ENCODE measurements at regions not wholly inside any gene's neighbourhood (a gene's known extent, or its start where the extent isn't known, plus 50 kb on each side); places are given as distances from the start of the nearest gene placed in this dataset.
"Not testable (repeated sequence)": the region's sequence is repeated elsewhere in the genome, so short reads cannot be mapped to it uniquely, and the experiment has no call there.

DNA sequence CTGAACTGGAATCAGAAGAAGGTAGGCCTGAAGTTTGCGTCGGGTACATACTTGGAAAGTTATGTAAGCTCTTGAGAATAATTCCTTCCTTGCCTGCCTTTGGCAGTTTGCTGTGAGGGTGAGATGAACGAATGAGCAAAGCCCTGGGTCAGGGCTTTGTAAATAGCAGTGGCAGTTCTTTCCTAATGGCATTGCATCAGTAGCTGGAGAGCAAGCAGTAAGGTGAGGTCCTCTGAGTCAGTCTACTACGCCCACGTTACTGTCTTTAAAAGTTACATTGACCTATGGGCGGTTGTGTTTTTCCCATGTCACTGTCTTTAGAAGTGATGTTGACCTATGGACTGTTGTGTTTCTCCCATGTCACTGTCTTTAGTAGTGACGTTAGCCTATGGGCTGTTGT, 179.1 kb upstream of the E2F8 start:
- no peak overlapping the region for H3K4me3 ChIP-seq (ENCODE audit: low read depth, low read length)
- TF ChIP-seq CTCF (IDR thresholded peaks at IDR 0.05; ENCODE audit: borderline replicate concordance, insufficient read depth, low read depth, low read length) = no peak

DNA sequence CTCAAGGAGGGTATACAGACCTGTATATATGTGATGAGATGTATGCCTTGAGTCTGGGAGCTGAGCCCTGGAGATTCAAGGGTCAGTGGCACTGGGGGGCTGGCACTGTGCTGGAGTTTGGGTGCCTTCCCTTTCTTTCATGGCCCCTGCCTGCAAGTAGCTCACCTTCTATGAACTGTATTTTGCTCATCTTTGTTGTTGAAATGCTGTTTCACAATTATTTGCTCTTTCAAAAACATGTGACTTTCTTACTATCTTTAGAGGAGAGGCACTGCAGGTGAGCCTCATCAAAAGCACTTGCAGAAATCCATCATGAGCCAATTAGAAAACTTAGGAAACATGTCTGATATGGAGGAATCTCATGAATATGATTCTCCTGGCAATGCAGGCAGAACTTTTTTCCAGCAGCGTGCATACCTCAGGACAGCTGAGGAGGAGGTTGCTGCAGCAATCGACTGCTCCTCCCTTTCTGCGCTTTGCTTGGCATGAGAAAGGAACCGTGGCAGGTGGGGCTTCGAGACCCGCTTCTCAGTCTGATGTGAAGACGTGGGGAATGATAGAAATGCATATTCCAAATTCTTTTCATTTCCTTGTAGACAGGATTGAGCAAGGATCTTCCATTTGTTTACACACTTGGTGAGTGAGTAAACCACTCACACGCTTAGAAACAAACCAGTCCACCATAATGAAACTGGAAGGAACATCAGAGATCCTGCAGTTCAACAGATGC, 178.4 kb upstream of the E2F8 start:
- no peak for TF ChIP-seq CTCF (IDR thresholded peaks at IDR 0.05; ENCODE audit: borderline replicate concordance, insufficient read depth, low read depth, low read length)
- H3K4me3 ChIP-seq (ENCODE audit: low read depth, low read length) = no peak overlapping the region

- TF ChIP-seq CTCF (IDR thresholded peaks at IDR 0.05; ENCODE audit: borderline replicate concordance, insufficient read depth, low read depth, low read length) = no peak
- H3K4me3 ChIP-seq (ENCODE audit: low read depth, low read length) = no peak overlapping the region
These were observed 177.5 kb upstream of the E2F8 start for GRCh38 chr11:19418221-19418620.

GRCh38 chr11:19412070-19412469, 171.3 kb upstream of the E2F8 start:
- H3K4me3 ChIP-seq (ENCODE audit: low read depth, low read length) = not testable (repeated sequence)

GRCh38 chr11:19410032-19410431, 169.3 kb upstream of the E2F8 start:
- no peak overlapping the region for H3K4me3 ChIP-seq (ENCODE audit: low read depth, low read length)
- no peak for TF ChIP-seq CTCF (IDR thresholded peaks at IDR 0.05; ENCODE audit: borderline replicate concordance, insufficient read depth, low read depth, low read length)

DNA sequence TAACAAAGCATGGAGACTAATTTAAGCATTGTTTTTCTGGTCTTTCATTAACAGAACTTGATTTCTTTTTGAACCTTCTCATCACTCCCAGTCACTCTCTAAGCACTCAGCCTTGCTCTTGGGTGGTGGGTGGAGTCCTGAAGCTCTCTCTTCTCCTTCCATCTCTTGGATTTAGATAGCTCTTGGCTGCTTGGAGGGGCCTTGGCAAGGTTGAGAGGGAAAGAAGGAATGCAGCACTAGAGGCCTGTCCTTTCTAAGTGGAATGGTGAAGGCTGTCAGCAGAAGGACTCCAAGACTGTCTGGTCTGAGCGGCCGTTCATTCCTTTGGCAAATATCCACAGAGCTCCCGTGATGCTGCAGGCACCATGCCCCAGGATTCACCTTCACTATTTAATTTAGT, 168.6 kb upstream of the E2F8 start:
- TF ChIP-seq CTCF (IDR thresholded peaks at IDR 0.05; ENCODE audit: borderline replicate concordance, insufficient read depth, low read depth, low read length) = no peak
- no peak overlapping the region for H3K4me3 ChIP-seq (ENCODE audit: low read depth, low read length)

- TF ChIP-seq CTCF (IDR thresholded peaks at IDR 0.05; ENCODE audit: borderline replicate concordance, insufficient read depth, low read depth, low read length) = no peak
- no peak overlapping the region for H3K4me3 ChIP-seq (ENCODE audit: low read depth, low read length)
These were observed 167.0 kb upstream of the E2F8 start for GRCh38 chr11:19407677-19408270.
